ENCODE measurements at regions not wholly inside any gene's neighbourhood (a gene's known extent, or its start where the extent isn't known, plus 50 kb on each side); places are given as distances from the start of the nearest gene placed in this dataset.

DNA sequence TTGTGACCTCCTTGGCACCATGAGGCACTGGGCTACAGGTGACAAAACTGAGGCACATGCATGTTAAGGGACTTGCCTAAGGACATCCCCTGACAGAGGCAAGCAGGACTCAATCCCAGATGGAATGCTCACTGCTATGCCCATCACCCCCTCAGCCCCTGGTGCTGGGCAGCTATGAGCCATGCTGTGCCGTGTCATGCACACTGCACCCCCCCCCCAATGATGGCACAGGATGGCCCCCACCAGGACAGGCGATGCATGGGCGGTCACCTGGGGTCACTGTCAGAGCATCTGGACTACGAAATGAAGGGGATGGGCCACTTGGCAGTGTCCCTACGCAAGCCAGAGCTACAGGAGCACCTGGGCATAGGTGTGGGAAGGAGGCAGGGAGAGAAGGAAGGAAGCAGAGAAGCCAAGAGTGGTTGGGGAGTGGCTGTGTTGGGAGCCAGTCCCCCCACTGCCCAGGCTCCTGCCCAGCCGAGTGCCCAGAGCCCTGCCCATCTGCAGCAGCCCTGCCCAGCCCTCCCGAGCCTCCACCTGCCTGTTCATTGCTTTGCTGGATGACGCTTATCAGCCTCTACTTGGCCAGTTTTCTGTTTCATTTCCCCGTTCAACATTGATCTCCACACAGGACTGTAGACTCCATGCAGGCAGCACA, 84.9 kb upstream of the DIO3 start:
- Histone ChIP-seq H3K27me3 (ENCODE audit: low read depth) (peaks cover 78% of the 10 kb centered on the region), H3K36me3 (no peaks in the 10 kb centered on the region), H3K4me3 (no peak overlapping the region), H3K27ac (replicated peaks) (peak overlapping the region; percentile 50), H3K9me3 (replicated peaks) (no peaks in the 10 kb centered on the region), H3K4me1 (no peaks in the 10 kb centered on the region)
- intact Hi-C loops (cut with micrococcal nuclease), result no loop called here
- TF ChIP-seq, protein P1, sequence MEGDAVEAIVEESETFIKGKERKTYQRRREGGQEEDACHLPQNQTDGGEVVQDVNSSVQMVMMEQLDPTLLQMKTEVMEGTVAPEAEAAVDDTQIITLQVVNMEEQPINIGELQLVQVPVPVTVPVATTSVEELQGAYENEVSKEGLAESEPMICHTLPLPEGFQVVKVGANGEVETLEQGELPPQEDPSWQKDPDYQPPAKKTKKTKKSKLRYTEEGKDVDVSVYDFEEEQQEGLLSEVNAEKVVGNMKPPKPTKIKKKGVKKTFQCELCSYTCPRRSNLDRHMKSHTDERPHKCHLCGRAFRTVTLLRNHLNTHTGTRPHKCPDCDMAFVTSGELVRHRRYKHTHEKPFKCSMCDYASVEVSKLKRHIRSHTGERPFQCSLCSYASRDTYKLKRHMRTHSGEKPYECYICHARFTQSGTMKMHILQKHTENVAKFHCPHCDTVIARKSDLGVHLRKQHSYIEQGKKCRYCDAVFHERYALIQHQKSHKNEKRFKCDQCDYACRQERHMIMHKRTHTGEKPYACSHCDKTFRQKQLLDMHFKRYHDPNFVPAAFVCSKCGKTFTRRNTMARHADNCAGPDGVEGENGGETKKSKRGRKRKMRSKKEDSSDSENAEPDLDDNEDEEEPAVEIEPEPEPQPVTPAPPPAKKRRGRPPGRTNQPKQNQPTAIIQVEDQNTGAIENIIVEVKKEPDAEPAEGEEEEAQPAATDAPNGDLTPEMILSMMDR (IDR thresholded peaks at IDR 0.05; ENCODE audit: borderline replicate concordance), result no peak
- DNase-seq, result no peak

DNA sequence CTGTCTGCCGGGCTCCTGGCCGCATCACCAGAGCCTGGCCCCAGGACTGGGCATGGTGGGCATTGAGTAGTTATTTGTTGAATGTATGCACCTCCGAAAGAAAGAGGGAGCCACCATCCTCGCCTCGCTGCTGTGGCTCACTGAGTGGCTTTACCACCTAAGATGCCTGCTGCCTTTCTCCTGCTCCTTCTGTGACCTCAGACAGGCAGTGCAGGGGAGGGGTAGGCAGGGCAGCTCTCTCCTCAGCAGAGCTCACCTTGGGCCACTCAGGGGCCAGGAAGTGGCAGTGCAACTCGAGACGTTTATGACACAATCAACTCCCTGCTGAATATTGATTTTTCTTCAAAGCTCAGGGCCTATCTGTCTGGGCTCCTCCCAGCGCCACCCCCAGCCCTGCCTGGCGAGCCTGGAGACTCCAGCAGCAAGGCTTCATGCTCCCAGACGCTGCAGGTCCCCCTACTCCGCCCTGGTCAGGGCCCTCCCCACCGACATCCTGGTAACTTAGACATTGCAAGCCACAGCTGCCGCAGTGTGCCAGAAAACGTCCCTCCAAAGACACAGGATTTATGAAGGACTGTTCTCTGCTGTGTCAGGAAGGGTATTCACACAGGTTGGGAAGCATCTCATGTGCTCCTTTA, 84.3 kb upstream of the DIO3 start:
- H3K27ac ChIP-seq (replicated peaks), result no peak overlapping the region
- no peak for DNase-seq
- no peak overlapping the region for H3K4me3 ChIP-seq
- peaks cover 80% of the 10 kb centered on the region for H3K27me3 ChIP-seq (ENCODE audit: low read depth)
- TF ChIP-seq, protein P1 (IDR thresholded peaks at IDR 0.05; ENCODE audit: borderline replicate concordance), result no peak
- intact Hi-C loops (cut with micrococcal nuclease), result no loop called here
- no peaks in the 10 kb centered on the region for H3K4me1 ChIP-seq
- no peaks in the 10 kb centered on the region for H3K36me3 ChIP-seq
- peaks cover 4% of the 10 kb centered on the region for H3K9me3 ChIP-seq (replicated peaks)

DNA sequence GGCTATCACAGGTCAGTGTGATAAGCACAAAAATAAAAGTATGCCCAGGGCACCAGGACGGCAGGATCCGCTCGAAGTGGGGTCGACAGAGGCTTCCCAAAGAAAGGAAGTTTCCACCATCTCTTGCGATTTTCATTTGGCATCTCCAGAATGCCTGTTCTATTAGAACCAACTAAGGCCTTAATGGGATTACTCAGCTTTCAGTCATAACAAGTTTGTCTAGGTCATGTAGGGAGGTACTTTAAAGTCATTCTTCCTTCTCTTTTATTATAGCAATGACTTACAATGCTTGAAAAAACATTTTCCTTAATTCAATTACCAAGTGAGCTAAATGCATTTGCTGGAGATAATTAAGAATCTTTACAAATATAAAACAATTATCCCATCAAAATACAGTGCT, 83.6 kb upstream of the DIO3 start:
- Histone ChIP-seq H3K27me3 (ENCODE audit: low read depth) (peaks cover 85% of the 10 kb centered on the region), H3K36me3 (no peaks in the 10 kb centered on the region), H3K9me3 (replicated peaks) (peaks cover 8% of the 10 kb centered on the region), H3K4me1 (no peaks in the 10 kb centered on the region), H3K27ac (replicated peaks) (no peak overlapping the region), H3K4me3 (no peak overlapping the region)
- DNase-seq, result no peak
- TF ChIP-seq, protein P1 (IDR thresholded peaks at IDR 0.05; ENCODE audit: borderline replicate concordance), result no peak
- intact Hi-C loops (cut with micrococcal nuclease), result no loop called here

DNA sequence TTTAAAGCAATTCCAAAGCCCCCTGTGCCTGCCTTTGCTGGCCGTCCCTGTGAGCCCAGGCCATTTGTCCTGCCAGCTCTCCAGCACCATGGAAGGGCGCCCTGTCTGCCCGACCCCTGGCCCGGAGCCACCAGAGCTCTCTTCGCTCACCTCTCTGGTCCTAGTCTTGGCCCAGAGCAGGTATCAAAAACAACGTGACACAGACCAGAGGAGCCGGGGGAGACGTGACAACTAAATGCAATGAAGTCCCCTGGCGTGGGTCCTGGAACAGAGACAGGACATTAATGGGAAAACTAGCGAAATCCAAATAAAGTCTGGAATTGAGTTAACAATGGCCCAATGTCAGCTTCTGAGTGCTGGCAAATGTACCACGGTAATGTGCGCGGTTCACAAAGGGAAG, 83.2 kb upstream of the DIO3 start:
- no peak for DNase-seq
- intact Hi-C loops (cut with micrococcal nuclease), result no loop called here
- H3K4me1 ChIP-seq, result no peaks in the 10 kb centered on the region
- no peak overlapping the region for H3K27ac ChIP-seq (replicated peaks)
- peaks cover 12% of the 10 kb centered on the region for H3K9me3 ChIP-seq (replicated peaks)
- peaks cover 90% of the 10 kb centered on the region for H3K27me3 ChIP-seq (ENCODE audit: low read depth)
- H3K36me3 ChIP-seq, result no peaks in the 10 kb centered on the region
- TF ChIP-seq, protein P1 (IDR thresholded peaks at IDR 0.05; ENCODE audit: borderline replicate concordance), result no peak
- no peak overlapping the region for H3K4me3 ChIP-seq

DNA sequence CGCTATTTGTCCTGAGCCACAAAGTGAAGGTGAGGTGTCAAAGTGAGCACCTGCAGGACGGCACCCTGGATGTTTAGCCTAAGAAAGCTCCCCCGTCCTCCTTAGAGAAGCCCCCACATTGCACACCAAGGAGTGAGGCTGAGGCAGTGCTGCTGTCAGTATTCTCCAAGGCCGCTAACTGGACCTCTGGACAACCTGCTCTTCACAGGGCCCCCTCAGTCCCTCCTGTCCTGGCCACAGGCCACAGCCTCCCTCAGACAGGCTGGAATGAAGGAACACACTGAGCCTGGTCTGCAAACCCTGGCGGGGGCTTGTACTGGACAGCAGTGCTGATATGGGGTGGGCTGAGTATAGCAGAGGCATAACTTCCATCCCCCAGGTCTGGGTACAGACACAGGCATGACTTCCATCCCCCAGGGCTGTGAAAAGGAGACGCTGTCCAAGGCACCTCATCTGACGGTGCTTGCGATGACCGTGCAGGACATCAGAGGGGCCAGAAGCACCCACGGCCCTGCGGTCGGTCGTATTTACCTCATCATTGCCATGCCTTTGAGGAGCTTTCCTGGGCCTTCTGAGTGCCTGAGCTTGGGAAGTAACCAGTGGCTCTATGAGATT, 82.4 kb upstream of the DIO3 start:
- Histone ChIP-seq H3K4me3 (no peak overlapping the region), H3K9me3 (replicated peaks) (peaks cover 20% of the 10 kb centered on the region), H3K27me3 (ENCODE audit: low read depth) (peaks cover 87% of the 10 kb centered on the region), H3K36me3 (no peaks in the 10 kb centered on the region), H3K4me1 (no peaks in the 10 kb centered on the region), H3K27ac (replicated peaks) (no peak overlapping the region)
- DNase-seq, result no peak
- TF ChIP-seq, protein P1 (IDR thresholded peaks at IDR 0.05; ENCODE audit: borderline replicate concordance), result no peak
- intact Hi-C loops (cut with micrococcal nuclease), result no loop called here
